Right atrium auricular region (tissue), 2 donors: ENCODE measurements at regions not wholly inside any gene's neighbourhood (a gene's known extent, or its start where the extent isn't known, plus 50 kb on each side); places are given as distances from the start of the nearest gene placed in this dataset.
A peak's percentile ranks its signal among the peaks of the same experiment; 100 is the strongest.

Experiments
- DNase-seq: peaks from one replicate; pipeline ENCODE4 v3.0.0-alpha.2; 2019; ENCODE audit warnings: low spot score
- H3K27ac ChIP-seq, 2 donors: fragments of 200-600 bp; sonication (generic); 1 replicate in 1 of 2; 2 replicates in 1 of 2; pipeline ENCODE4 v1.5.1; 2016 to 2019
- H3K27me3 ChIP-seq, 2 donors: fragments of 200-600 bp; sonication (generic); one replicate each; pipeline versions ENCODE4 v1.5.1 to v1.6.0; 2017 to 2019
- H3K36me3 ChIP-seq: fragments of 200-600 bp; sonication (generic); one replicate; pipeline ENCODE4 v1.5.1; 2016
- H3K4me1 ChIP-seq, 2 donors: fragments of 200-600 bp; sonication (generic); one replicate each; pipeline versions ENCODE4 v1.5.1 to v1.6.0; 2017 to 2019
- H3K4me3 ChIP-seq, 2 donors: fragments of 200-600 bp; sonication (generic); 1 replicate in 1 of 2; 2 replicates in 1 of 2; pipeline ENCODE4 v1.5.1; 2017 to 2019; ENCODE audit warnings: mild to moderate bottlenecking in 1 of 2, moderate library complexity in 1 of 2
- H3K9me3 ChIP-seq, 2 donors: fragments of 200-600 bp; sonication (generic); one replicate each; pipeline ENCODE4 v1.5.1; 2019
- CTCF ChIP-seq, 2 donors: fragments of 200-600 bp; sonication (generic); IDR thresholded peaks; one replicate each; pipeline ENCODE4 v1.5.1; 2019; ENCODE audit warnings: antibody characterized with exemption in 2 of 2

- peak; percentile 83 to 93 for TF ChIP-seq CTCF (IDR thresholded peaks at IDR 0.05)
- Histone ChIP-seq H3K27ac (no peak overlapping the region), H3K4me1 (peaks cover 0 to 9% of the 10 kb centered on the region in 2 donors), H3K36me3 (no peaks in the 10 kb centered on the region), H3K27me3 (no peaks in the 10 kb centered on the region), H3K4me3 (no peak overlapping the region), H3K9me3 (no peaks in the 10 kb centered on the region)
- no peak for DNase-seq
These were observed 93.6 kb upstream of the MPHOSPH6 start for GRCh38 chr16:82263521-82264143.

DNA sequence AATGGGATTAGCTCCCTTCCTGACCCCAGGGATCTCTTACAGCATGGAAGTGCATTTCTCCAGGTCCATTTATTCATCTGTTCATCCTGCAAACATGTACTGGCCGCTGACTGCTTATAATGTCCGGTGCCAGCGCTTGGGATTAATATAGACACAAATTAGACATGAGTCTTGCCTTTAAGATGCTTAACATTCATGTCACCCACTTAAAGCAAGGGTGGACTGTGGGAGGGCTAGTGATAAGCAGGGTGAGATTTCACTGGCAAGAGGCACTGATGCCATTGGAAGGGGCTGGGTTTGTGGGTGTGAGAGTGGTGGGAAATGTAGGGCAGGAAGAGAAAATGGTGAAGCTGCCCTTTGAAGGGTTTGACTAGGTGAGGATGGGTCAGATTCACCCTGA is 92.2 kb upstream of the MPHOSPH6 start:
- TF ChIP-seq CTCF (IDR thresholded peaks at IDR 0.05): no peak
- H3K9me3 ChIP-seq: no peaks in the 10 kb centered on the region
- H3K4me3 ChIP-seq: no peak overlapping the region
- no peak for DNase-seq
- no peaks in the 10 kb centered on the region for H3K36me3 ChIP-seq
- H3K4me1 ChIP-seq: peaks cover 0 to 9% of the 10 kb centered on the region in 2 donors
- H3K27ac ChIP-seq: peak overlapping the region in 1 of 2 donors; percentile 23
- no peaks in the 10 kb centered on the region for H3K27me3 ChIP-seq

DNA sequence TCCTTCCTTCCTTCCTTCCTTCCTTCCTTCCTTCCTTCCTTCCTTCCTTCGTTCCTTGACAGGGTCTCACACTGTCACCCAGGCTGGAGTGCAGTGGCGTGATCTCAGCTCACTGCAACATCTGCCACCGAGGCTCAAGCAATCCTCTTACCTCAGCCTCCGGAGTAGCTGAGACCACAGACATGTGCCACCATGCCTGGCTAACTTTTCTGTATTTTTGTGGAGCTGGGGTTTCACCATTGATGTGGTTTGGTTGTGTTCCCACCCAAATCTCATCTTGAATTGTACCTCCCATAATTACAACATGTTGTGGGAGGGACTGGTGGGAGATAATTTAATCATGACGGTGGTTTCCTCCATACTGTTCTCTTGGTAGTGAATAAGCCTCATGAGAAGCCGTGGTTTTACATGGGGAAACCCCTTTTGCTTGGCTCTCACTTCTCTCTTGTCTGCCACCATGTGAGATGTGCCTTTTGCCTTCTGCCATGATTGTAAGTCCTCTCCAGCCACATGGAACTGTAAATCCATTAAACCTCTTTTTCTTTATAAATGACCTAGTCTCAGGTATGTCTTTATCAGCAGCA is 90.3 kb upstream of the MPHOSPH6 start:
- Histone ChIP-seq H3K4me3 (no peak overlapping the region), H3K27me3 (no peaks in the 10 kb centered on the region), H3K36me3 (no peaks in the 10 kb centered on the region), H3K9me3 (no peaks in the 10 kb centered on the region), H3K27ac (no peak overlapping the region), H3K4me1 (peaks cover 0 to 9% of the 10 kb centered on the region in 2 donors)
- no peak for DNase-seq
- no peak for TF ChIP-seq CTCF (IDR thresholded peaks at IDR 0.05)

DNA sequence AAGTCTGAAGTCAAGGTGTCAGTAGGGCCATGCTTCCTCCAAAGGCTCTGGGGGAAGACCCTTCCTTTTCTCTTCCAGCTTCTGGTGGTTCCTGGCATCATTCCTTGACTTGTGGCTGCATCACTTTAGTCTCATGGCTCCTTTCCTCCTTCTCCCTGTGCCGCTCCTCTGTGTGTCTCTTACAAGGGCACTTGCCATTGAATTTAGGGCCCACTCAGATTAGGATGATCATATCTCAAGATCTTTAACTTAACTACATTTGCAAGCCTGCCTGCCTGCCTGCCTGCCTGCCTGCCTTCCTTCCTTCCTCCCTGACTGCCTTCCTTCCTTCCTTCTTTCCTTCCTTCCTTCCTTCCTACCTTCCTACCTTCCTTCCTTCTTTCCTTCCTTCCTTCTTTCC is 89.7 kb upstream of the MPHOSPH6 start:
- Histone ChIP-seq H3K4me1 (peaks cover 0 to 9% of the 10 kb centered on the region in 2 donors), H3K9me3 (no peaks in the 10 kb centered on the region), H3K4me3 (no peak overlapping the region), H3K27ac (no peak overlapping the region), H3K36me3 (no peaks in the 10 kb centered on the region), H3K27me3 (no peaks in the 10 kb centered on the region)
- DNase-seq: no peak
- TF ChIP-seq CTCF (IDR thresholded peaks at IDR 0.05): no peak

DNA sequence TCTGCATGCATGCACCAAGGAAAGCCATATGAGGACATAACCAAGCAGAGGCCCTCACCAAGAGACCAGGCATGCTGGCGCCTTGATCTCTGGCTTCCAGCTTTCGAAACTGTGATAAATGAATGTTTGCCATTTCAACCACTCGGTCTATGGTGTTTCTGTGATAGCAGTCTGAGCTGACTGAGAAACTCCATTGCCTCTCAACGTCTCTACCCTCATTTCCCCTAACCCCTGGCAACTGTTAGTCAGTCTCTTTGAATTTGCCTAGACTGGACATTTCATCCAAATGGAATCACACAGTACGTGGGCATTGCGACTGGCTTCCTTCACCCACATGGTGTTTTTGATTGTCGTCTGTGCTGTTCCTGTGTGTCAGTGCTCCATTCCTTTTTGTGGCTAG is 88.0 kb upstream of the MPHOSPH6 start:
- H3K4me3 ChIP-seq: no peak overlapping the region
- H3K27ac ChIP-seq: peak overlapping the region in 1 of 2 donors; percentile 27
- no peaks in the 10 kb centered on the region for H3K4me1 ChIP-seq
- DNase-seq: no peak
- H3K27me3 ChIP-seq: no peaks in the 10 kb centered on the region
- no peak for TF ChIP-seq CTCF (IDR thresholded peaks at IDR 0.05)
- H3K36me3 ChIP-seq: no peaks in the 10 kb centered on the region
- H3K9me3 ChIP-seq: no peaks in the 10 kb centered on the region

DNA sequence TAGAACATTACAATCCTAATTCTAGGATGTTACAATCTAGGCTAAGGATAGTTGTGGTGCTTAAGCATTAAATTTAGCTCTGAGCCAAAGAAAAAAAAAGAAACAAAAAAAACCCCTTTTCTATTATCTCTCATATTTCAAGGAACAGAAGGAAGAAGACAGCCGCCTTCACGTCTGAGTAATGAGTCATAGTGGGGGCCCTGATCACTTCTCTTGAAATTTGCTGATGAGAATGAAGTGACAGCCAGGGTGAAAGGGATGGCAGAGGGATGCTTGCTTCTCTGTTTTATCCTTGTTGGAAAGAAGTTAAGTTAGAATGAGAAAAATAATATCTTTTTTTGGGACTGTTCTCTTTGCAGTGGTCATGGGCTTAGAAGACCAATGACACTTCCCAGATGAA is 82.6 kb upstream of the MPHOSPH6 start:
- Histone ChIP-seq H3K9me3 (no peaks in the 10 kb centered on the region), H3K27me3 (no peaks in the 10 kb centered on the region)

More for the DNA sequence above, 82.6 kb upstream of the MPHOSPH6 start:
- no peak for DNase-seq
- no peaks in the 10 kb centered on the region for H3K36me3 ChIP-seq
- no peak overlapping the region for H3K27ac ChIP-seq
- no peak overlapping the region for H3K4me3 ChIP-seq
- no peak for TF ChIP-seq CTCF (IDR thresholded peaks at IDR 0.05)
- H3K4me1 ChIP-seq: no peaks in the 10 kb centered on the region
